D721Med (cell line): ENCODE measurements at regions not wholly inside any gene's neighbourhood (a gene's known extent, or its start where the extent isn't known, plus 50 kb on each side); places are given as distances from the start of the nearest gene placed in this dataset.
"Not testable (repeated sequence)": the region's sequence is repeated elsewhere in the genome, so short reads cannot be mapped to it uniquely, and the experiment has no call there.

Experiments
- DNase-seq: peaks from one replicate; pipeline ENCODE4 v3.0.0; 2011; ENCODE audit warnings: low spot score; ENCODE audit not compliant: insufficient read length
- FAIRE-seq: peaks from 2 replicates; lab custom pipeline; 2011; peaks lifted over from hg19 to GRCh38; lab: Jason Lieb, UNC
- CTCF ChIP-seq: IDR thresholded peaks from 2 replicates; pipeline ENCODE4 v1.5.1; 2012; ENCODE audit warnings: mild to moderate bottlenecking, control low read depth; ENCODE audit not compliant: insufficient read depth; ENCODE audit errors: missing control alignments

- DNase-seq: no peak
- FAIRE-seq: no peak
- TF ChIP-seq CTCF: no peak
Observed at GRCh38 chr13:70987043-70987442, 878.8 kb upstream of the KLHL1 start.

- TF ChIP-seq CTCF: no peak
- DNase-seq: no peak
- FAIRE-seq: no peak
Observed at GRCh38 chr13:70985371-70985770, 877.1 kb upstream of the KLHL1 start.

GRCh38 chr13:70981219-70981618 lies 873.0 kb upstream of the KLHL1 start:
- not testable (repeated sequence) for FAIRE-seq, DNase-seq

GRCh38 chr13:70969321-70969720 lies 861.1 kb upstream of the KLHL1 start:
- no peak for DNase-seq
- no peak for TF ChIP-seq CTCF
- FAIRE-seq: no peak

GRCh38 chr13:70967564-70967963 lies 859.3 kb upstream of the KLHL1 start:
- no peak for TF ChIP-seq CTCF
- DNase-seq (no peak), FAIRE-seq (no peak)

- TF ChIP-seq CTCF: no peak
- FAIRE-seq: peak; percentile 11
- no peak for DNase-seq
Observed at GRCh38 chr13:70964874-70965273, 856.6 kb upstream of the KLHL1 start.

- TF ChIP-seq CTCF: peak; percentile 75
- FAIRE-seq: peak; percentile 88
Observed at GRCh38 chr13:70964124-70964523, 855.9 kb upstream of the KLHL1 start.

GRCh38 chr13:70960841-70961443 lies 852.7 kb upstream of the KLHL1 start:
- peak; percentile 78 for TF ChIP-seq CTCF
- DNase-seq (no peak), FAIRE-seq (no peak)

More at GRCh38 chr13:70964124-70964523, 855.9 kb upstream of the KLHL1 start:
- no peak for DNase-seq
